GM19324 (cell line): ENCODE measurements at regions not wholly inside any gene's neighbourhood (a gene's known extent, or its start where the extent isn't known, plus 50 kb on each side); places are given as distances from the start of the nearest gene placed in this dataset.
"Not testable (repeated sequence)": the region's sequence is repeated elsewhere in the genome, so short reads cannot be mapped to it uniquely, and the experiment has no call there.

Source experiments
- ATAC-seq: cut with Tn5 transposase; IDR thresholded peaks from one replicate; pipeline ENCODE4 v1.9.1; 2021; ENCODE audit warnings: mild to moderate bottlenecking, moderate library complexity; ENCODE audit not compliant: unreplicated experiment, low FRiP score

DNA sequence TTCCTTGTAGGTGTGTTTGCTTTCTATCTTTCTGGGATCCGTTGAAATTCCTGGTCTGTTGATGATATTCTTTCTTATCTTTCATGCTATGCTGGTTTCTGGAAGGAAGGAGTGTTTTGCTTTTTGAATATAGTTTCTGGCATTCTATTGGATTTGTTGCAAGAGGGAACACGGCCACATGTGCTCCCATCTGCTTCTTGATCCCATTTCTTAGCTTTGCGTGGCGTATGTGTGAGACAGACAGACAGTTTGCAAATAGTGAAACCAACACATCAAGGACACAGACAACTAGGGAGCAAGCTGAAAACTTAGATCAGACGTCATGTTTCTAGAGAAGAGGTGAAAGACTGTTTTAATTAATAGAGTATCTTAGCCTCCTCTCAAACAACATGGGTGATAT is 261.9 kb upstream of the PUDP start:
- no peak for ATAC-seq

- no peak for ATAC-seq
Observed at GRCh38 chrX:7399373-7399772, 251.4 kb upstream of the PUDP start.

DNA sequence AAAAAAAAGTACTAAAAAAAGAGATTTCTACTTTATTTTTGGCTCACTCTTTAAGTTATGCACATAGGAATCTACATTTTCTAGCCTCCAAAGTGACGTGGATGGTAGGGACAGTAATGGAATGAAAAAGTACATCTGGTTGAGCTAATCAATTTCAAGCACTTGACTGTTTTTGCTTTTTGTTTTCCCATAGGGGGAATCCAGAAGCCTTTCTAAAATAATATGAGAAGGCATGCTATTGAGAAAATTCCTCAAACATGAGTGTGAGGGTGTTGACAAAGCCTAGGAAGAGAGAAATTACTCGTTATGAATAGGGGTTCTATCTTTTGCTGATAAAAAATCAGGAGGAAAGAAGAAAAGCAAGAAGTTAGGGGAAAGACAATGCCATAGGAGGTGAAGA is 242.5 kb upstream of the PUDP start:
- ATAC-seq, result no peak

DNA sequence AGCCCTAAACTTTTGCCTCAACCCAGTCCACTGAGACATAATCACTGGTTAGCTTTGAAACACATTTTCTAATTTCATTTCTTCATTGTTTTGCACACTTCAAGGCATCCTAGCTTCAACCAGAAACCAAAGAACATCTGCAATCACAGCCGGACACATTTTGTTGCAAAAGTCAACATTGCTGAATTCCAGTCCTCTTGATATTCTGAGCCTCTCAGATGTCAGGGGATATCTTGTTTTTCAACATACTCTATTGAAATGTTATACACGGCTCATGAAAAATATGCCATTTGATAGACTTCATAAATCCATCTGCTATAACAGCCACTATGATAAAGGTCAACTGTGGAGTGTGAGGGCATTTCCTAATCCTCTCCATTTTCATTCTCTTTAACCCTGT is 241.6 kb upstream of the PUDP start:
- no peak for ATAC-seq

- ATAC-seq, result no peak
Observed at GRCh38 chrX:7385131-7385530, 237.2 kb upstream of the PUDP start.

DNA sequence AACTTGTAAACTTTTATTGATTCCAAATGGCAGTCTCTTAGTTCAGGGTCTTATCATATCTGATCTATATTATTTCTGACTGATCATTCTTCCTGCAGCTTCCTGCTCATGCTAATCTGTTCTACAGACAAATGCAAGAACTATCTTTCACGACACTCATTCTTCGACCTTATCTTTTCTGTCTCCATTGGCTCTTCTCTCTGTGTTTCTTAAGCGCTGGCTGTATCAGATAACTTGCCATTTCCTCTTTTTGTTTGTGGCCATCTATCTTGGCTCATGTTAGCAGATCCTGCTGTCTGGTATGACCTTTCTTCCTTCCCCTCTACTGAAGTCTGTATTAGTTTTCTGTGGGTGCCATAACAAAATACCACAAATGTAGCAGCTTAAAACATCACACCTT is 230.5 kb upstream of the PUDP start:
- ATAC-seq, result no peak

DNA sequence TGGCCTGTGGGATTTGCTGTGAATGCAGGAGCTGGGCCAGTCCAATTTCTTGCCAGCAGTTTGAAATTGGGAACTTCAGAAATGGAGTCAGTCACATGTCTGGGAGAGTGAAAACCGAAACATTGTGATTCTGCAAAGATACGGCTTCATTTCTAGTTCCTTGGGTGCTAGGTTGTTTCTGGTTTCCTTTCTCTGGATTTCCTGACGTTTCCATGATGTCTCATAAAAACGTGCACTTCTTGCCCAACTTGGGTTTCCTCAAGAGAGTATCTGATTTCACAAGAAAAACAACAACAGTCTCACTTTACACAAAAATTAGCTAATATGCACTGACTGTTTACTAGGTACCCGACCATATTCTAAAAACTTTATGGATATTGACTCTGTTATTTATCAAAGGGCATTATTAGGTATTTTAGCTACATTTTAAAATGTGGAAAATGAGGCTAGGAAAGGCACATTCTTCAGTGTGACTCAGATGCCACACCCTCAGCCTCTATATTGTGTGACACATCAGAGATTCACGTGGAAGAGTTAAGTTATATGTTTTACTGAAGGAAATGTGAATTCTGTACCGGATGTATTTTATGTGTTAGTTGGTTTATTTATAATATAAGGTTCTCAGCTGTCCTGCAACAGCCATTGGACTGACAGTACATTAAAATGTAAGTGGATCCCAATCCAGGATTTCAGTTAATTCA is 225.0 kb upstream of the PUDP start:
- ATAC-seq, result no peak

GRCh38 chrX:7362111-7362510 is 214.2 kb upstream of the PUDP start:
- ATAC-seq, result no peak

DNA sequence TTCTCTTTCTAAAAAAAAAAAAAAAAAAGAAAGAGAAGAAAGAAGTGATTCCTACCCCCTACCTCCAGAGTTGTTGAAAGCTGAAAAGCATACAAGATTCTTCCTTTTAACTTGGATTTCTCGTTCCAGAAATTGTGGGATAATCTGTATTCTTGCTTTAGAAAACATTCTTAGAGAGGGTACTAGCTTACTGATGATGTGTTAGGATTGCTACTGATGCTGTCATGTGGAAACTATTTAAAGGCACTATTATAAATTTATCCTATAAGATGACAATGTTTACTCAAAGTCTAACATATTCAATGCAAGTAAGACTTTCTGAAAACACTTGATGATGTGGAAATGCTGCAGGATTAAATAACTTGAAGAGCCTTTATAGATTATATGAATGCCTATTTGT is 204.0 kb upstream of the PUDP start:
- ATAC-seq, result no peak

GRCh38 chrX:7347465-7347864 is 199.5 kb upstream of the PUDP start:
- ATAC-seq, result no peak

GRCh38 chrX:7346021-7346420 is 198.1 kb upstream of the PUDP start:
- no peak for ATAC-seq

GRCh38 chrX:7343181-7343580 is 195.2 kb upstream of the PUDP start:
- ATAC-seq, result no peak

- not testable (repeated sequence) for ATAC-seq
Observed at GRCh38 chrX:7335816-7336362, 187.9 kb upstream of the PUDP start.

GRCh38 chrX:7334253-7334935 is 186.4 kb upstream of the PUDP start:
- no peak for ATAC-seq

GRCh38 chrX:7330971-7331746 is 183.2 kb upstream of the PUDP start:
- ATAC-seq, result no peak

DNA sequence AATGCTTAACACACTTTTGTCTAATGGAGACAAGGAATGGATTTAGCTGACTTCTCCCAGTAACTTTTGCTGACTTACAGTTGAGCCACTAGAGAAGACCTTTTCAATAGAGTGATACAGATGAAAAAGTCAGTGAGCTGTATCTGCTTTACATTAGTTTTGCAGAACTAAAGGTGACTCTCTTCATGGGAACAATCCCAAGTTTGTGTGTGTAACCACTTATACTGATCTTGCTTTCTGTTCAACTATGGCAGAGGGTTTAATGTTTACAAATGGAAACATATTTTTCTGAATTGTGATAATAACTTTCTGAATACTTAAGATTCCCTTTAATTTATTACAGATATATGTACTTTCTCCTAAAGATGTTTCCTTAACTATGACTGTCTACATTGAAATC is 182.6 kb upstream of the PUDP start:
- no peak for ATAC-seq

DNA sequence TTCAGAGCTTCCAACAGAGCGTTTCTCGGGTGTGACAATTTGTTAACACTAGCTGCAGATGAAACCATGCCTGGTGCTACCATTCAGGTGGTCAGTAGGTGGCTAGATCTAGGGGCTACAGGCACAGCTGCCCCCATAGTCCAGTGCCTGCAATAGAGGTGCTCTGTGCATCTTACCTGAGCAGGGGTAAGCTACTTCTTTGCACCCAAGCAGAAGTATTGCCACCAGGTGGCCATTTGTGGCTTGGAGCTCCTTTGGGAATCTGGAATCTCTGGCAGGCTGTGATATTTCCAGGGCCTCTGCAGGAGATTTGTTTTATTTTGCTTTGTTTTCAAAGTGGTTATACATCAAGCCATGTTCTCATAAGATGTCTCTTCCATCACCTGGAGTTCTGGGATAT is 170.7 kb upstream of the PUDP start:
- ATAC-seq, result no peak

DNA sequence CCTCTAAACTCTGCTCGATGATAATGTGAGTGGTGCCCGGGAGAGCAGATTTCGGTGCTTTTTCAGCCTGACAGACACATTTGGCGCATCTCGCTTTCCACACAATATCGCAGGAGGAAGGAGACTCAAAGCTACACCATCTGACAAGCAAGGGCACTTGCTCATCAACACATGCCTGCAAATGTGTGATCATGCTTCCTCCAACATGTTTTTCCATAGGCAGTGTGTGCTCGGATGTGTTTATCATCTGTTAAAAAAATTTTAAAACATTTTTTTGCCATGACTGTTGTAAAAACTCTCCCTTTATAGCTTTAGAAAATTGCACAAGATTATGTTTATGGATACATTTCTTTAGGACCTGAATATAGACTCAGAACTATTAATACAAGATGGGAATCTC is 170.3 kb upstream of the PUDP start:
- no peak for ATAC-seq

GRCh38 chrX:7316887-7317286 is 168.9 kb upstream of the PUDP start:
- no peak for ATAC-seq

GRCh38 chrX:7316280-7316679 is 168.3 kb upstream of the PUDP start:
- ATAC-seq, result no peak

DNA sequence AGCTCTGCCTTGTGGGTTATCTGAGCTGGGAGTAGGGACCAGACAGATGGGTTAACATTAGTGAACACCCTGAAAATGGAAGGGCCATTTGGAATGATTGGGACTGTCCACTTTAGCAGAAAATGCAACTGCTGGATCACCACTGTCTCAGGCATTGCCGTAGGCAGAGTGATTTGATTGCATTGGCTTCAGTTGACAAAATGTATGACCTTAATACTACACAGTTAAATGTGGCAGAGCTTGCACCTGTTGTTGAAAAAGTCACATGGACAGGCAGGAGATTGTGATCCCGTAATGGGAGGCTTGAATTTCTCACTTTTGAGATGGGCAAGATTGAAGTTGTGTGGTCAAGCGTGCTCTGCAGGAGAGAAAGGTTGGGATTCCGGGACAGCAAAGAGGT is 166.5 kb upstream of the PUDP start:
- no peak for ATAC-seq
